ENCODE measurements at regions not wholly inside any gene's neighbourhood (a gene's known extent, or its start where the extent isn't known, plus 50 kb on each side); places are given as distances from the start of the nearest gene placed in this dataset.

- DNase-seq (ENCODE audit: insufficient read length, low spot score) (no peak), FAIRE-seq (no peak)
Observed at GRCh38 chr20:43809206-43809819, 82.5 kb upstream of the GTSF1L start.

- no peak for FAIRE-seq
- no peak for DNase-seq (ENCODE audit: insufficient read length, low spot score)
Observed at GRCh38 chr20:43804781-43805180, 78.0 kb upstream of the GTSF1L start.

GRCh38 chr20:43803276-43803675 lies 76.5 kb upstream of the GTSF1L start:
- DNase-seq (ENCODE audit: insufficient read length, low spot score), result no peak
- FAIRE-seq, result no peak

- no peak for DNase-seq (ENCODE audit: insufficient read length, low spot score)
- FAIRE-seq, result no peak
Observed at GRCh38 chr20:43800186-43800585, 73.4 kb upstream of the GTSF1L start.

- no peak for FAIRE-seq
- DNase-seq (ENCODE audit: insufficient read length, low spot score), result no peak
Observed at GRCh38 chr20:43799741-43800140, 72.9 kb upstream of the GTSF1L start.

GRCh38 chr20:43799150-43799711 lies 72.4 kb upstream of the GTSF1L start:
- DNase-seq (ENCODE audit: insufficient read length, low spot score), result no peak
- peak; percentile 81 for FAIRE-seq

- FAIRE-seq (no peak), DNase-seq (ENCODE audit: insufficient read length, low spot score) (no peak)
Observed at GRCh38 chr20:43798291-43799149, 71.7 kb upstream of the GTSF1L start.

GRCh38 chr20:43794326-43794725 lies 67.5 kb upstream of the GTSF1L start:
- DNase-seq (ENCODE audit: insufficient read length, low spot score) (no peak), FAIRE-seq (no peak)

GRCh38 chr20:43789593-43789992 lies 62.8 kb upstream of the GTSF1L start:
- no peak for DNase-seq (ENCODE audit: insufficient read length, low spot score)
- FAIRE-seq, result no peak

- DNase-seq (ENCODE audit: insufficient read length, low spot score) (no peak), FAIRE-seq (peak; percentile 86)
Observed at GRCh38 chr20:43787937-43788336, 61.1 kb upstream of the GTSF1L start.

GRCh38 chr20:43786885-43787284 lies 60.1 kb upstream of the GTSF1L start:
- no peak for FAIRE-seq
- DNase-seq (ENCODE audit: insufficient read length, low spot score), result no peak

- no peak for FAIRE-seq
- no peak for DNase-seq (ENCODE audit: insufficient read length, low spot score)
Observed at GRCh38 chr20:43781215-43781614, 54.4 kb upstream of the GTSF1L start.

- DNase-seq (ENCODE audit: insufficient read length, low spot score) (no peak), FAIRE-seq (no peak)
Observed at GRCh38 chr20:43778375-43778774, 51.6 kb upstream of the GTSF1L start.

GRCh38 chr20:43776691-43777090 lies 49.9 kb upstream of the GTSF1L start:
- no peak for DNase-seq (ENCODE audit: insufficient read length, low spot score)
- no peak for FAIRE-seq

Measured in GM19239 (cell line).